ENCODE measurements at regions not wholly inside any gene's neighbourhood (a gene's known extent, or its start where the extent isn't known, plus 50 kb on each side); places are given as distances from the start of the nearest gene placed in this dataset.

DNA sequence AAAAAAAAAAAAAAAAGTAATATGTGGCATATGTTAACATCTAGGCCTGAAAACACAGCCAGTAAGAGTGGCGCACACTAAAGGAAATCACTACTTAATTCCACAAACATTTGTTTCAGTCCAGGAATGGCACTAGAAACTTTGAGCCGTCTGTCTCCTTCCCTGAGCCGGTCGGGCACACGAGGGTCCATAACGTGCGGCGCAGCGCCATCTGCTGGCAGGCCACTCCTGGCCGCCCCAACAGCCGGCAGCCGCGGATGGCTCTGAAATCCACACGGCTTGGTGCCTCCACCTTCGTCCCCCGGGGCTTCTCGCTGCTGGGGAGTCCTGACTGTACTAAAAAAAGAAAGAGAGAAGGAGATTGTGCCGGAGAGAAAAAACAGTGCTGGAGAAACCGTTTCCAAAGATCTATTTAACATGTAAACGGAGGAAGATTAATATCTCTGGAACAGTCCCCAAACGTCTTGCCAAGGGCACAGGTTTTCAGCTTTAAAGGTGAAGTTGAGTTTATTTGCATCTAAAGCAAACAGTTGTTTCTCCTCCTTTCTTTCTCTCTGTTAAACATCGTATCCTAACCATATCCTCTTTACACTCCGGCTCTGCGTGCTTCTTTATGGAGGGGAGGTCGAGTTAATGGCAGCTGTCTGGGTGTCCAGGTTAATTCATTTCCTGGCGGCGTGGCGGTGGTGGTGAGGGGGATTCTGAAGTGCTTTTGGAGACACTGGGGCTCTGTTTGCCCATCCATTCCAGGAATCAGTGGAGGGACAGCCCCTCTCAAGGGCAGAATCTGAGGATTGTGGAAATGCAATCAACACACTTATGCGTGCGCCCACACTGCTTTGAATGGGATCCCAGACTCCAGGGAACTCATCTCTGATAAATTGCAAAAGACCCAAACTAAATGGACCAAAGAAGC is 611.3 kb upstream of the SALL1 start:
- no peak for FAIRE-seq

DNA sequence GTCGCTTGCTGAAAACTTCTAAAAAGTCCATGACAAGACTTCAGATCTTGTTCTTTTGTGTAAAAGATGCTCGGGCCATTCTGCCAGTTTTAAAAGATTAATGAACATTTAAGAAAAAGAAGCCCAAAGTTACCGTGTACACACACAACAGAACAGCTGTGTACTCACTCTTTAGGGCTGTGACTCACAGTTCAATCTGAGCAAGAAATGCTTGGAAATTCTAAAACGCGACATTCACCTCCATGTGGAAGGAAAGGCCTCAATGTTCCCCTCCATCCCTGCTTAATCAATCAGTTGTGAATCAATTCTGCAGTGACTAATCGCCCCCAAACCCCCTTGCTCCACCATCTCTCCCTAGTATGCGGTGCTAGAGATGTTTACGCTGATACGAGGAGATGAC is 609.9 kb upstream of the SALL1 start:
- no peak for FAIRE-seq

DNA sequence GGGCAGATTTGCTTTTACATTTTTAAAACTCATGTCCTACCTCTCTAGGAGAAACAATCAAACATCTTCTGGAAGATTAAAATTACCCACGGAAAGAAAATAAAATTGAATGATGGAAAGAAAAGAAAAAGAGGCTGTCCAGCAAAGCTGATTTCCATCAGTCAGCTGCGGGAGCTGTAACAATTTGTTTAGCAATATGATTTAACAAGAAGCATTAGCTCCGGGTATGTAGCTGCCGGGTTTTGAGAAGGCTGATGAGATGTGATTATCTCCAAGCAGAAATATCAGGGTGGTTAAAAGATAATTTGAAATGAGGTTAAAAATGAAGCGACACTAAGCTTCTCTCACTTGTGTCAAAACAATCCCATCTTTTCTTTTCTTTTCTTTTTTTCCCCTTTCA is 608.9 kb upstream of the SALL1 start:
- no peak for FAIRE-seq

DNA sequence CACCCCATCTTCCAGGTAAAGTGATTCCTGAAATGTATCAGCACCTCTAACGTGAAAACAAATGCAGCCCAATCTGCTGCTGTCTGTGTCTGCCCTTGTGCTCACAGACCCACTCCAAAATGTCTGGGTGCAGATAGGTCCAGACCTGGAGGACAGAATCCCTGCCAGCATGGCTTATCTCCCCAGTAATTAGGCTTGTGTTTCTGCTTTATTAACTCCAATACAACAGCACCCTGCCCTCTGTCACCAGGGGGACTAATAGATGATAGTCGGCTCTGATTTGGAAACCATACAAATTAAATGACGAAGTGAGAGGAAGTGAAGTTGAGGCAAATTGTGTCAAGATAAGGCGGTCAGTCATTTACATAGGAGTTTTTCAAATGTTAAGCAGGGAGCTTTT is 608.3 kb upstream of the SALL1 start:
- no peak for FAIRE-seq

DNA sequence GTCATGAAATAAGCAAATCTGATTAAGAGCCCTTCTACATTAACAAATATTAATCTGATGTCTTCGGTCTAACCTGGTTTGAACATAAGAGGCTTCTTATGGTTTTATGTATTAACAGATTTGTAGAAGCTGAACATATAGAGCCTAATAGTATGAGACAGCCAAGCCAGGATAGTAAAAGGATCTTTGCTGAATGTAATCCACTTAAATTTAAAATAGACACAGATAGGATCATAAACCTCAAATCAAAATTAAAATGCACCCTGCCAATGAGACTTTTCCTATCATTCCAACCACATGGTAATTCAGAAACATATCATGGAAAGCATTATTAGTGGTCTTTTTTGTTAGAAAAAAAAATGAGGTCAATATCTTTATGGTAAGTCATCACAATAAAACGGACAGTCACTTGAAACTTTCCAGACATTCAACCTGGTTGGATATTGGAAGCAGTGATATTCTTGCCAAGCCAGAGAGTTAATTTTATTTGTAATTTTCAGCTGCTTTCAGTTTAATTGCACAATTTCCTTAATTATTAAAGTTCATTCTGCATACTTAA is 606.9 kb upstream of the SALL1 start:
- FAIRE-seq, result no peak

DNA sequence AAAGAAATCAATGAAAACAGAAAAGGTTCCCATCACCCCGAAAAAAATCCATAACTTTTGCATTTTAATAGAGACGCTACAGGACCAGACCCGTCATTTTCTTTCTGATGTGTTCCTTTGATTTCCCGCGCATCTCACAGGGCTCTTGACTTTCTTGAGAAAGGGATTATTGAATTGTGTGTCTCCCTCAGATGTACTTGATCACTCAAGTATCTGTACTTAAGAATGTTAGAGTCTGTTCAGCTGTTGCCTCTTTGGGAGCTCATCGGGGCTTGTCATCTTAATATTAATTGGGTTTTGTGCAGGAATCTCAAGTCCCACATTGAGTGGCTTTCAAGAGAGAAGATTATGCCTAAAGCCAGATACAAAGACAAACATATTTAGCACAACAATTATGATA is 606.4 kb upstream of the SALL1 start:
- no peak for FAIRE-seq

DNA sequence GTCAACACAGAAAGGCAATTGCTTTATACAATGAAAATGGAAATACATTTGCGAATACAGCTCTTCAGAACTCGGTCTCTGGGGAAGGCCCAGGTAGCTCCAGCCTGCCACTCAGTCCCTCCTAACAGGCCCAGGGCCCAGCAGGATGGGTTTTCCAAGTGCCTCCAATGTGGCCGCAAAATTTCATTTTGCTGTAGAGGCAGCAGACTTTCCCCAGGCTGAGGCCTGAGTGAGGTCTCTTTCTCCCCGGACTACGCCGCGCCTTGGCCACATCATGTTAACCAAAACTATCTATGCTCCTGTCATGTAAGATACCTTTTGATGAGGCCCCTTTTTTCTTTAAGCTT is 606.0 kb upstream of the SALL1 start:
- FAIRE-seq, result no peak

DNA sequence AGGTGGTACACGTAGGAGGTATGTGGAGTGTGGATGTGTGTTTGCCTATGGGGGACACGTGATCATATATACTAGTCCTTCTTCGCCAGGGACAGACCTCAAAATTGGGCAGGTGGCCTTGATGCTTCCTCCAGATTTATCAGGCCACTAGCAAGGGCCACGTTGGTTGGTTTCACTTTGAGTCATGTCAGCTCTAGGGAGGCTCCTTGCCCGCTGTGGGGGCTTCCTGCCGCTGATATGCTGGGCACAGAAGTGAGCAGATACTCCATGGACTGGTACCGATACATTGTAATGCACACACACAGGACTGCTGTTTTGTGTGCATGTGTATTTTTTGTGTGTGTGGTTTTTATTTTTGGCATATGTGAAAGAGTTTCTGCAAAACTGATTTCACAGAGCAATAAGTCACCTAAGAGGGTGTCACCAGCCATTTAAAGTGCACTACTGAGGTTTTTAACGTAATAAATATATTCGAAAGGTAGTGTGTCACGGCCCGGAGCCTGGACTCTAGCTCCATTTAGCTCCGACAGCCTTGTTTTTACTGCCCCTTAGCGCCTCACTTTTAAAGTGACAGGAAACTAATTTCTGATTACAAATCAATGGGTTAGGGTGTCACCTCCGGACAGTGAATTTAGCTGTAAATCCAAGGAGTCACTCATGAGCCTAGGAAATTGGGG is 605.5 kb upstream of the SALL1 start:
- FAIRE-seq, result no peak

DNA sequence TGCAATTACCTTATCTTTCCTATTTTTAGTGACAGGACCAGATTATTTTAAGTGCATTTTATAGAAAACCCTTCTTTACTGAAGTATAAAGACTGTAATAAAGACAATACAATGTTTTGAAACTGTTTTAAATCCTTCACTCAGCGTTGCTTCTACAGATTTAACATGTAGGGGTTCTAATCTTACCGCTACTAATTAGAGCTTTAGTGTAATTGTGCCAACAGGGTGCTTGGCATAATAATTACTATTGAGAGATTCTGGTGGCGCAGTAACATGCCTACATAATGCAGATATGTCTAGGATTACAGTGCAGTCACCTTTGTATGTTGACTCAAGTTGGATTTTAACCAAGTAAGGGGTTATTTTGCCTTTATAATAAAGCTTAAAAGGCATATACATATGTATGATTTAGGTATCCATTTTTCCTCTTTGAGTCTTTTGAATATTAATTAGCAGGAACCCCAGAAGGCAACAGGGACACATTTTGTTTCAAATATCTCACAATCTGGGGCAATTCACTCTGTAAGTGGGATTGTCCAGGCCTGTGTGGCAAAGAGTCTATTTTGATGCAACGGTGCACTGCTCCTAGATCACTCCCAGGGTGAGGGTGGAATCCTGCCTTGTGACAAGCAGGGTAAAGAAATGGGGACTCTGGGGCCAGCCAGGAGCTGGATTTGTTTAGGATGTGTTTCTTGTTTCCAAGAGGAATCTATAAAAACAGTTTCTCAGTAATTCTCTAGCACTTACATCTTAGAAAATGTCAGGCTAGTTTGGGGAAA is 604.7 kb upstream of the SALL1 start:
- no peak for FAIRE-seq

DNA sequence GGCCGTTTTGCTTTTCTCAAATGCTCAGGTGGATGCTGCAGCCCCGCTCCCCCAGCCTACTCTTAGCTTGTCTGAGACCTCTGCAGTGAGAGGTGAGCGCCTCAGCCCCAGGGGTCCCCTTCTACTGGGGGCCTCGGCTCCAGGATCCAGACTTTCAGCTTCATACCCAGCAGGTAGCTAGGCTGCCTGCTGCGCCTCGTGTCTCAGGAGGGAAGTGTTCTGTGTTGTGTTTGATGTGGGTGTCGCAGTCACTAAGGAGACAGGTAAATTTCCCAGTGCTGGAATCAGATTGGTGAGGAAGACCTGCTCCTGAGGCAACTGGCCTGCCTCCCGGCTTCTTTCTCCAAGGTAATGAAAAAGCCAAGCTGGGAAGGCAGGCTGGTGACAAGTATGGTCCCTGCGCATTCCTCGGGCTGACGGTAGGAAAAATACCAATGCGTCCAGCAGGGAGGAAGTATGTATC is 604.0 kb upstream of the SALL1 start:
- no peak for FAIRE-seq

DNA sequence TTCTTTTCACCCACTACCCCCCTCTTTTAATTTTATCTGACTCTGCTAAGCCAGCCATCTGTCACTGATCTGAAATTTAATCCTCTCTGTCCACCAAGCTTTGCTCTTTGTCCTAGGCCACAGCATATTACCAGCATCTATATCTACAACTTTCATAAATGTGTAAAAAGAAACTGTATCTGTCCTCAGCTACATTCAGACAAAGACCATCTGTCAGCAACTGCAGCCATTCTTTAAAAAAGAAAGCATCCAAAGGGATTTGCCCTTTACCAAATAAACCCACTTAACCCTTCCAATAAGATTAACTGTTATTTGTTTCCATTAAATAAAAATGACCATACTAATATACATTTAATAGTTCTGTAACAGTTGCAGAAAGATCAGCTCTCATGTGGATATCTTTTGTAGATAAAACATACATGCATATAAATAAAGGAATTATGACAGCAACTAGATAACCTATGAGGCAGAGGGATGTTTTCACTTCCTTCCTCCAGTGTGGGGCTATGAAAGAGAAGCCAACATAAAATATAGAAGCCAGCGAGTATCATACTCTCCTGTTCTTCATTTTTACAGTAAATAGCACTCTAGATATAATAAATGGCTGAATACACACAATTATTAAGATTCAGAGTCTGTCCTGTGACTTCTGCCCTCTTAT is 602.5 kb upstream of the SALL1 start:
- no peak for FAIRE-seq

DNA sequence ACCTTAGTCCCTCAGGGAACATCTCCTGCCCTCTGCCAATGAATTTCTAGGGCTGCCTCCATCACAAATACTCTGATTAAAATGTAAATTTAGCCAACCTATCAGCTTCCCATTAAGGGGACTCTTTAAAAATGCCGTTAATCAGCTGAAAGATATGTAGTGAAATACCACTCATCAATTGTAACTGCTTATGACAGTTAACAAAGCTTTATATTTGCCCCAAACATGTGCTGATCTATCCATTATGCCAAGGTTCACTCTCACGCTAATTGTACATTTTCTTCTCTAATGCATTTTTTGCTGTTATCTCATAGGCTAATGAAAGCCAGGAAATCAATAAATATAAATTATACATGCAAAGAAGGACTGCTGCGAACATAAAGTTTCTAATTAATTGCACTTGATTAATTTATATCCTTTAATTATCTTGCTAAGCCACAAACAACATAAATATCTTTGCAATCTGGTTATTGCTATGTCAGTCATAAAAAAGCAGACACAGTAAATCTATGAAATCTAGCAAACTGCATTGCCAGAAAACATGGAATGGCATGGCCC is 601.4 kb upstream of the SALL1 start:
- no peak for FAIRE-seq

DNA sequence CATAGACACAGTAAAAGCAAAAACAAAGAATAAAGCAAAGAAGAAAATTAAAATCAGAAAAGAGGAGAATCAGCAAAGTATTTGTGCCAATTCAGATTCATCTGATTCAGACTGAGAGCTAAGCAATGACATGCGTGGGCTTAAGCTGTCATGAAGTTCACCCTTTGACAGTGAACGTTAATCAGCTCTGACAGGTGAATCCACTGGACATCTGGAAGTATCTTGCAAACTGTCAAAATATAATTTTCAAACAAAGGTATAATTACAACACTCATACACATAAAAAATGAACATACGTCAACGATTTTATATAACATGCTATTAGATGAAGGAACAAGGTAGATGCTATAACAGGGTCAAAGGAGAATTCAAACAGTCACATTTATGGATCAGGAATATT is 596.3 kb upstream of the SALL1 start:
- no peak for FAIRE-seq

DNA sequence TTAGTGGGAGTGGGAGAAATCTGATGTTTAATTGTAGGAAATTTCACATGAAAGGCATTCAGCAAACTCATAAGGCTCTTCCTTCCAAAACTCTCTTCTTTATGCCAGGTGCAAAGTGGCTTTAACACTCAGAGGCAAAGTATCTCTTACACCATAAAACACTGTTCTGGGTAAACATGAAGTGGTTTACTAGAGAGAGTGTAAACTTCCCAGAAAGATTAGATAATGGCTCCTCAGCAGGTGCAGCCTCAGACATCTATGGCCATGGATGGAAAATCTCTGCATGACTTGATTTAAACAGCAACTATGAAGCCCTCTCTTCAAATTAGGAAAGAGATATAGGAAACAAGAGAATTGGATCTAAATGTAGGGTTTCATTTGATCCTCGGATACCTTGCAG is 583.1 kb upstream of the SALL1 start:
- FAIRE-seq, result no peak

DNA sequence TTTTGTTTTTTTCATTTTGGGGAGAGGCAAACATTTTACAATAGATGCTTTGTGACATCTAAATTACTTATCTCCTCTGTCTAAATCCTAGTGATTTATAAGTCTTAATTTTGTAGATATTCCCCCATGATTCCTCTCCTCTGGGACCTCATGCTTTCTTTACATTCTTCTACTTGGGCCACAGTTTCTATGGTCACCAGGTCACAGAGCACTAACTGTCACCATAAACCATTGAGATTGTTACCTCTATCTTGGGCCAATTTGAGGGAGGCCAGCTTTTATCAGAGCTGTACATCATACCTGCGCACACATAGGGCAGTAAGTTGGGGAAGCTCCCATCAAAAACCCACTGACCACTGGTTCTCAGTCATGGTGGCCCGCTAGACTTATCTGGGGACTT is 582.1 kb upstream of the SALL1 start:
- no peak for FAIRE-seq

DNA sequence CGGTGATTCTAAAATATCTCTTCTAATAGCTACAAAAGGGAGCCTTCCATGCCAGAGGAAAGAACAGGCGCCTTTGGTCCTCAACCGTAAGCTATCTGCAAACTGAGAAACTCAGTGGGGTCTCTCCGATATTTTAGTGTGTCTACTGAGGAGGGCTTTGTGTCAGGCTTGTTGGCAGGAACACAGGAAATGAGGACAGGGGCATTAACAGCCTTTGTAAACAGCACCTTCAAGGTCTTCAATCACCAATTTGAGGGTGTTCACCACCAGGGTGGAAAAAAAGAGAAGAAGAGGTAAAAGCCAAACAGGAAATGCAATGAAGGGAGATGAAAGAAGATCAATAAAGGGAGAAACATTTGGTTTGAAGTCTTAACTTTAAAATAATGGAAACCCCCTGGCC is 580.1 kb upstream of the SALL1 start:
- no peak for FAIRE-seq

DNA sequence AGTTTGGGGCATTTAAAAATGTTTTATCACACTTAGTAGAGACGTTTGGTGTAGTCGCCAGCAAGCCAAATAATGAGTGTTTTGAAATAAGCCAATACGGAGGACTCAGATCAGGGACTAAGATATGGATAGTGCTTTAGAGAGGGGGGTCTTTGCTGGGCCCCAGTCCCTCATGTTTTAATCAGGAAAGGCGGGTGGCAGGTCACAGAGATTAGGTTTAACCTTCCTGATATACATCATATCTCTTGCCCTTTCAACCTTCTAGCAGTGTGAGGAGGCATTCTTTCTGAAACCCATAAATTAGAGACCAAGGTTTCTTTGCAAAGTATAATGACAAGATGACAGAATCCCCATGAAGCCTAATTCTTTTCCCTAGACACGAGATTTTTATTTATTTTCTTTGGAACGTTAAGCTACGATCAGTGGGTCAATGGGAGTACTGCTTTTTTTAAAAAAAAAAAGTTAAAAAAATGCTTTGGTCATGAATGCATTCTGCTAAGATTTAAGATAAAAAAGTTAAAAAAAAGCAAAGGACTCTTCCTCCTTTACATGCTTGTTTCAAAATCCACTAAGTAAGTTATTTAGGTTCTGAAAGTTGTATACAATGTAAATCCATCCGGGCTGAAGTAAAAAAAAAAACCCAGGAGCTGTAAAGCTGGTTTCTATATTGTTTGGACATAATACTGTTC is 572.1 kb upstream of the SALL1 start:
- FAIRE-seq, result no peak

DNA sequence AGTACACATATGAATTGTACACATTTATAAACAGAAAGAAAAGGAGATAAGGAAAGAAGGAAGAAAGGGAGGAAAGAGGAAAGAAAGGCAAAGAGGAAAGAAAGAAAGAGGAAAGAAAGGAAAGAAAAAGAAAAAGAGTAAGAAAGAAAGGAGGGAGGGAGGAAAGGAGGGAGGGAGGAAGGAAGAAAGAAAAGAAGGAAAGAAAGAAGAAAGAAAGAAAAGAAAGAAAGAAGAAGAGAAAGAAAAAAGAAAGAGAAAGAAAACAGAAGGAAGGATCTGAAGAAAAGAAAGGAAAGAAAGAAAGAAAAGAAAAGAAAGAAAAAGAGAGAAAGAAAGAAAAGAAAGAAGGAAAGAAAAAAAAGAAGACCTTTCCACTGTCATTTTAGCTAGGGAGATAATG is 571.4 kb upstream of the SALL1 start:
- FAIRE-seq, result no peak

DNA sequence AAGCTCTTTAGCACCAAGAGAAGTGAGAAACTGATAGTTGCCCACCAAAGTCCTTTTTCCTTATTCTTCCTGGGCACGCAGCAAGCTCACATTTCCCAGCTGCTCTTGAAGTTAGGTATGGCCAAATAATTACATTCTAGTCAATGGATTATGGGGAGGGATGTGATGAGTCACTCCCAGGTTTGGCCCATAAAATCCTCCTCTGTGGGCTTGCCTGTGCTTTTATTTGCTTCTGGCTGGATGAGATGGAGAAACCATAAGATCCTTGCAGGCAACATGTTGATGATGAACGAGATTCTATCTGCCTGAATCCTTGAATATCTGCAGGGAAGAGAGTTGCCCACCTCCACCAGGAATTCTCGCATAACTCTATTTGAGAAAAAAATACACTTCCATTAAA is 568.3 kb upstream of the SALL1 start:
- FAIRE-seq, result no peak

DNA sequence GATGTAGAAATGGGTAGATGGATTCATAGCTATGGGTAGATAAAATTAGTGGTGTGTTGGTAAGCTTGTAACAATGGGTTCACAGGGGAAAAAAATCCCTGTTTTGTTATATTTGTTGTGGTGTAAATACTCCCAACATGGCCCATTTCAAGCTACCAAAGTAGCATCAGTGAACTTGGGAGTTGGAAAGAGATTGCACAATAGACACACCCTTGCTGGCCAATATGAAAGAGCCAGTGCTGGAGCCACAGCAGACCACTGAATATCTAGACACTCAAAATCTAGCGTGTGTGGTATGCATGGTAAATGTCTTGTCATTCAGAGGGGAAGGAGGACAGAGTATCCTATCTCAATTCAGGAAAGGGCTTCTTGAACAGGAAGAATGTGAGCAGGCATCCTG is 565.1 kb upstream of the SALL1 start:
- FAIRE-seq, result no peak

DNA sequence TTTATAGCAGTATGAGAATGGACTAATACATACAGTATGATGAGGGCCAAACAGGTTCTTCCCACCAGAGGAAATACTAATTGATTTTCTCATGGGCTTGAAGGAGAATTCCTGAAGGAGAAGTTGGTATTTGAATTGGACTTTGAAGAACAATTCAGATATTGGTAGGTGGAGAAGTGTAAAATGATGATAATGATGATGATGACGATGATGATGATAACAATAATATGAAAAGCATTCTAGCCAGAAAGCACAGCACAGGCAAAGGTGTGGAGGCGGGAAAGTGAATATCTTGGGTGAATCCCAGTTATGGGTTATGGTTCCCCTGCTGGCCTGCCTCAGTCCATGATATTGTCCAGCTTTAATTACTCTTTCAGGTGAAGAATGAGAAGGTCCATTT is 562.4 kb upstream of the SALL1 start:
- FAIRE-seq, result no peak

Data from A204.1 (cell line).